ENCODE measurements at regions not wholly inside any gene's neighbourhood (a gene's known extent, or its start where the extent isn't known, plus 50 kb on each side); places are given as distances from the start of the nearest gene placed in this dataset.

DNA sequence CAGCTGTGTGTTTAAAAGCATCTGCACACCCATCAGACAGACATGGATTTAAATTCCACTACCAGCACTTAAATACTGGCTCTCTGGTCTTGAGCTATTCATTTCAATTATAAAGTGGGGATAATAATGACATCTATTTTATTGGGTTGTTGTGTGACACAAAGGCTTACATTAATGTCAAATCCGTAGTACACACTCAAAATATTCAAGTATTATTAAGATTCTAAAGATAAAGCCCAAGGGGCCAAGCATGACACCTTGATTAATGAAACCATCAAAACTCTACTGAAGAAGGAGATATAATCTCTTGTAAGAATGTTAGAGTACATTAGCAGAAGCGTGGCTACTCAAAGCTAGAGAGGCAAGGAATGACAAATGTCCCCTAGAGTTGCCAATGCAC is 743.0 kb downstream of the KCTD16 start:
- no peak for TF ChIP-seq CTCF (conservative IDR thresholded peaks at IDR 0.05; ENCODE audit: low read depth, low read length)
- no peak for DNase-seq (ENCODE audit: low read depth)
- H3K4me3 ChIP-seq (ENCODE audit: low read depth, low read length) = no peak overlapping the region

GRCh38 chr5:144896473-144896872 is 725.8 kb downstream of the KCTD16 start:
- no peak overlapping the region for H3K4me3 ChIP-seq (ENCODE audit: low read depth, low read length)
- DNase-seq (ENCODE audit: low read depth) = no peak
- TF ChIP-seq CTCF (conservative IDR thresholded peaks at IDR 0.05; ENCODE audit: low read depth, low read length) = no peak

DNA sequence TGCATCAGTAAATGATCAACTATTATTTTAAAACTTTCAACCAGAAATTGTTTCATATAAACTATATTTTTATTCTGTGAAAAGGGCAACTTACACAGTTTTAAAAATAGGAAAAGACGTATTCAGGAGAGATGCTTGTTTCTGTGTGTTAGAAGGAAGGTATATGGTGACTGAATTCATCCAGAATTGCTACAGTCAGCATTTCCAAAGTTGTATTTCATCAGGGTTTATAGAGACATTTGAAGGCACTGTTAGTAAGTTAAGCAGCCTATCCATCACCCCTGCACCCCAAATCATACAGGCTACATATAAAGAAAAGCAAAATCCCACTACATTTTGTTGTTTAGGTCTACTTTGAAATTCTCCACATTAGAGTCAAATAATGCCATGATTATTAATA is 716.0 kb downstream of the KCTD16 start:
- no peak for DNase-seq (ENCODE audit: low read depth)
- no peak for TF ChIP-seq CTCF (conservative IDR thresholded peaks at IDR 0.05; ENCODE audit: low read depth, low read length)
- no peak overlapping the region for H3K4me3 ChIP-seq (ENCODE audit: low read depth, low read length)

GRCh38 chr5:144882739-144883283 is 712.1 kb downstream of the KCTD16 start:
- DNase-seq (ENCODE audit: low read depth) = no peak
- no peak overlapping the region for H3K4me3 ChIP-seq (ENCODE audit: low read depth, low read length)
- TF ChIP-seq CTCF (conservative IDR thresholded peaks at IDR 0.05; ENCODE audit: low read depth, low read length) = no peak

DNA sequence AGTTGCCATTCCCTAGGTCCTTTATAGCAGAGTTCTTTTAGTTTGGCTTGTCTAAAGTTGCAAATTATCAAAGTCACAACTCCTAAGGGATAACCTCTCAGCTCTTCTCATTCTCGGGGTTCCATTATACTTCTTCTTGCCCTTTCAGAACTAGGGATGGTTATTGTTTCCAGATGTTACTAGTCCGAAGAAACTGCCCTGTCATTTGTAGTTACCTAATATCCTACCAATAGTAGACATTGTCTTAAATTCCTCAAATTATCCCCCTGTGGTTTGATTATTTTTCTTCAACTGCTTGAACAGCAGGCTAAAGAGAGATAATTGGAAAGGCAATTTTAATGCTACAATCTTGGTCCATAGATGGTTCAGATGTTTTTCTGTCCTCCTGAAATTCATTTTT is 709.8 kb downstream of the KCTD16 start:
- no peak overlapping the region for H3K4me3 ChIP-seq (ENCODE audit: low read depth, low read length)
- TF ChIP-seq CTCF (conservative IDR thresholded peaks at IDR 0.05; ENCODE audit: low read depth, low read length) = no peak
- DNase-seq (ENCODE audit: low read depth) = no peak

GRCh38 chr5:144876990-144877389 is 706.3 kb downstream of the KCTD16 start:
- TF ChIP-seq CTCF (conservative IDR thresholded peaks at IDR 0.05; ENCODE audit: low read depth, low read length) = no peak
- DNase-seq (ENCODE audit: low read depth) = no peak

GRCh38 chr5:144873076-144873475 is 702.4 kb downstream of the KCTD16 start:
- DNase-seq (ENCODE audit: low read depth) = no peak
- H3K4me3 ChIP-seq (ENCODE audit: low read depth, low read length) = no peak overlapping the region
- TF ChIP-seq CTCF (conservative IDR thresholded peaks at IDR 0.05; ENCODE audit: low read depth, low read length) = no peak

More at GRCh38 chr5:144876990-144877389, 706.3 kb downstream of the KCTD16 start:
- H3K4me3 ChIP-seq (ENCODE audit: low read depth, low read length) = no peak overlapping the region

Data from choroid plexus epithelial cell (primary cell).